Mesenchymal stem cell (in vitro differentiated cells and primary cell): ENCODE measurements at regions not wholly inside any gene's neighbourhood (a gene's known extent, or its start where the extent isn't known, plus 50 kb on each side); places are given as distances from the start of the nearest gene placed in this dataset.

Experiments
- DNase-seq: peaks from one replicate; pipeline ENCODE4 v3.0.0-alpha.2; 2013
- H2AFZ ChIP-seq: one replicate; pipeline ENCODE4 v1.6.1; 2013; ENCODE audit warnings: low read depth, mild to moderate bottlenecking, control low read depth, inconsistent platforms, low read length, moderate library complexity
- H2AK5ac ChIP-seq: 2 replicates; pipeline ENCODE4 v1.6.1; 2013; ENCODE audit warnings: low read length, moderate library complexity, mild to moderate bottlenecking, inconsistent platforms; ENCODE audit not compliant: severe bottlenecking
- H2BK120ac ChIP-seq: one replicate; pipeline ENCODE4 v1.6.1; 2013; ENCODE audit warnings: low read depth, mild to moderate bottlenecking, inconsistent platforms, low read length, moderate library complexity
- H2BK12ac ChIP-seq, 2 experiments: one replicate each; pipeline ENCODE4 v1.6.1; 2013; ENCODE audit warnings: inconsistent platforms in 2 of 2, low read length in 2 of 2, mild to moderate bottlenecking in 2 of 2, moderate library complexity in 2 of 2, control low read depth in 1 of 2
- H2BK15ac ChIP-seq: one replicate; pipeline ENCODE4 v1.6.1; 2013; ENCODE audit warnings: mild to moderate bottlenecking, low read depth, inconsistent platforms; ENCODE audit not compliant: poor library complexity, severe bottlenecking
- H2BK5ac ChIP-seq: 2 replicates; pipeline ENCODE4 v1.6.1; 2013; ENCODE audit warnings: low read depth, mild to moderate bottlenecking, low read length, control low read depth, inconsistent platforms; ENCODE audit not compliant: poor library complexity, severe bottlenecking
- H3K14ac ChIP-seq, 2 experiments: one replicate each; pipeline ENCODE4 v1.6.1; 2013; ENCODE audit warnings: inconsistent platforms in 2 of 2, low read length in 2 of 2, control low read depth in 1 of 2, mild to moderate bottlenecking in 1 of 2, moderate library complexity in 1 of 2
- H3K18ac ChIP-seq, 2 experiments: one replicate each; pipeline ENCODE4 v1.6.1; 2013; ENCODE audit warnings: inconsistent platforms in 2 of 2, low read length in 2 of 2, control low read depth in 1 of 2, low read depth in 1 of 2, mild to moderate bottlenecking in 1 of 2
- H3K23ac ChIP-seq, 2 experiments: one replicate each; pipeline ENCODE4 v1.6.1; 2013; ENCODE audit warnings: inconsistent platforms in 2 of 2, low read length in 2 of 2, mild to moderate bottlenecking in 2 of 2, moderate library complexity in 2 of 2, control low read depth in 1 of 2
- H3K27ac ChIP-seq: 2 replicates; pipeline ENCODE4 v1.5.1; 2013; ENCODE audit warnings: mild to moderate bottlenecking, moderate library complexity, low read length, control low read depth, inconsistent platforms; ENCODE audit not compliant: poor library complexity, severe bottlenecking
- H3K27me3 ChIP-seq, 2 experiments: 2 replicates each; pipeline versions ENCODE4 v1.6.1 to v1.7.0; 2013; ENCODE audit warnings: low read length in 2 of 2, mild to moderate bottlenecking in 2 of 2, moderate library complexity in 2 of 2, control low read depth in 1 of 2, inconsistent platforms in 1 of 2; ENCODE audit not compliant: control insufficient read depth in 1 of 2, insufficient read depth in 1 of 2
- H3K36me3 ChIP-seq, 2 experiments: 2 replicates each; pipeline versions ENCODE4 v1.6.1 to v1.7.0; 2013; ENCODE audit warnings: low read length in 2 of 2, control low read depth in 1 of 2, inconsistent platforms in 1 of 2, low read depth in 1 of 2, mild to moderate bottlenecking in 1 of 2; ENCODE audit not compliant: insufficient read depth in 2 of 2, control insufficient read depth in 1 of 2
- H3K4ac ChIP-seq, 2 experiments: one replicate each; pipeline ENCODE4 v1.6.1; 2013; ENCODE audit warnings: inconsistent platforms in 2 of 2, low read length in 2 of 2, mild to moderate bottlenecking in 2 of 2, moderate library complexity in 2 of 2, control low read depth in 1 of 2, low read depth in 1 of 2
- H3K4me1 ChIP-seq: 2 replicates; pipeline ENCODE4 v1.6.1; 2013; ENCODE audit warnings: low read depth, low read length, control low read depth; ENCODE audit not compliant: control insufficient read depth, insufficient read depth
- H3K4me2 ChIP-seq: 2 replicates; pipeline ENCODE4 v1.6.1; 2013; ENCODE audit warnings: low read length, mild to moderate bottlenecking, inconsistent platforms; ENCODE audit not compliant: poor library complexity, severe bottlenecking
- H3K4me3 ChIP-seq, 2 experiments: 2 replicates each; pipeline versions ENCODE4 v1.5.1 to v1.7.0; 2013; ENCODE audit warnings: low read length in 2 of 2, mild to moderate bottlenecking in 2 of 2, control low read depth in 1 of 2, low read depth in 1 of 2; ENCODE audit not compliant: insufficient read depth in 1 of 2
- H3K79me1 ChIP-seq: replicated peaks from 2 replicates; pipeline ENCODE4 v1.6.1; 2013; ENCODE audit warnings: mild to moderate bottlenecking, control low read depth, low read length, inconsistent platforms; ENCODE audit not compliant: poor library complexity, severe bottlenecking
- H3K9ac ChIP-seq: 2 replicates; pipeline ENCODE4 v1.7.0; 2013; ENCODE audit warnings: mild to moderate bottlenecking, low read length, moderate library complexity
- H3K9me3 ChIP-seq: 2 replicates; pipeline ENCODE4 v1.7.0; 2013; ENCODE audit warnings: mild to moderate bottlenecking, low read length; ENCODE audit not compliant: control insufficient read depth
- H4K8ac ChIP-seq: one replicate; pipeline ENCODE4 v1.6.1; 2013; ENCODE audit warnings: inconsistent platforms, mild to moderate bottlenecking, low read length, moderate library complexity
- H4K91ac ChIP-seq: one replicate; pipeline ENCODE4 v1.6.1; 2013; ENCODE audit warnings: mild to moderate bottlenecking, low read length, inconsistent platforms
- WGBS: methylation state at CpG from one replicate; pipeline ENCODE4 v1.1.7; 2013; ENCODE audit warnings: mixed read lengths; 5-methylcytosine and 5-hydroxymethylcytosine counted together

- H2BK120ac ChIP-seq = no peak overlapping the region
- no peaks in the 10 kb centered on the region for H3K79me1 ChIP-seq
- H2AK5ac ChIP-seq = no peak overlapping the region
- no peak overlapping the region for H3K27ac ChIP-seq
- no peak overlapping the region for H2BK5ac ChIP-seq
- WGBS = 88% methylated on average over 7 of the region's 7 CpGs
- no peak for DNase-seq
- peaks cover 19% of the 10 kb centered on the region for H3K4me1 ChIP-seq
- no peak overlapping the region for H3K18ac ChIP-seq
- no peak overlapping the region for H2AFZ ChIP-seq
- H3K9ac ChIP-seq = no peak overlapping the region
- H3K4me3 ChIP-seq = no peak overlapping the region
- no peaks in the 10 kb centered on the region for H3K36me3 ChIP-seq
- H4K8ac ChIP-seq = no peak overlapping the region
- peaks cover 0 to 4% of the 10 kb centered on the region in 2 experiments for H3K27me3 ChIP-seq
- no peak overlapping the region for H3K14ac ChIP-seq
- no peak overlapping the region for H4K91ac ChIP-seq
- H3K23ac ChIP-seq = no peak overlapping the region
- no peak overlapping the region for H2BK12ac ChIP-seq
- no peak overlapping the region for H3K4me2 ChIP-seq
- H3K4ac ChIP-seq = no peak overlapping the region
- H2BK15ac ChIP-seq = no peak overlapping the region
- H3K9me3 ChIP-seq = no peaks in the 10 kb centered on the region
Observed at GRCh38 chr1:203573730-203574129, 52.9 kb upstream of the ATP2B4 start.
